ENCODE measurements at regions not wholly inside any gene's neighbourhood (a gene's known extent, or its start where the extent isn't known, plus 50 kb on each side); places are given as distances from the start of the nearest gene placed in this dataset.

- no peak for TF ChIP-seq CTCF (IDR thresholded peaks at IDR 0.05)
- Histone ChIP-seq H3K9me3 (replicated peaks in 1 of 2; ENCODE audit: control insufficient read depth in 1 of 2, insufficient read depth in 1 of 2, low read length in 2 of 2) (peaks cover 15 to 21% of the 10 kb centered on the region in 2 donors), H3K36me3 (replicated peaks in 1 of 2; ENCODE audit: control insufficient read depth in 1 of 2, insufficient read depth in 2 of 2, low read length in 2 of 2) (no peaks in the 10 kb centered on the region), H3K9ac (ENCODE audit: insufficient read depth, low read length, poor library complexity, severe bottlenecking) (no peak overlapping the region), H3K4me3 (replicated peaks in 1 of 3; ENCODE audit: low read depth in 2 of 3, low read length in 3 of 3) (no peak overlapping the region), H3K27me3 (ENCODE audit: control insufficient read depth in 2 of 2, insufficient read depth in 2 of 2, low read length in 2 of 2) (no peaks in the 10 kb centered on the region), H3K27ac (ENCODE audit: low read depth in 1 of 2, low read length in 2 of 2) (no peak overlapping the region), H3K4me1 (ENCODE audit: control insufficient read depth in 1 of 2, insufficient read depth in 2 of 2, low read length in 2 of 2) (no peaks in the 10 kb centered on the region), H3K79me2 (ENCODE audit: insufficient read depth, low read length) (no peaks in the 10 kb centered on the region), H2AFZ (ENCODE audit: insufficient read depth, low read depth, low read length, poor library complexity, severe bottlenecking) (no peak overlapping the region), H3K4me2 (replicated peaks; ENCODE audit: extremely low read depth, low read length, poor library complexity, severe bottlenecking) (no peak overlapping the region), H4K20me1 (ENCODE audit: insufficient read depth, low read length) (no peaks in the 10 kb centered on the region)
- DNase-seq, result no peak
- intact Hi-C loops (cut with micrococcal nuclease), result no loop called here
- Mint-ChIP-seq H3K4me1 (no peaks in the 10 kb centered on the region), H3K27ac (no peak overlapping the region), H3K4me3 (no peak overlapping the region), H3K9me3 (peaks cover 12 to 35% (median 20%) of the 10 kb centered on the region in 7 donors), H3K27me3 (ENCODE audit: low read depth in 3 of 3) (no peaks in the 10 kb centered on the region), H3K36me3 (no peaks in the 10 kb centered on the region)
- 90% methylated on average over 5 of the region's 5 CpGs for WGBS (ENCODE audit: insufficient coverage)
Observed at GRCh38 chr13:74346960-74347359, 212.8 kb upstream of the KLF12 start.

- Mint-ChIP-seq H3K9me3 (peaks cover 0 to 7% (median 4%) of the 10 kb centered on the region in 7 donors), H3K4me1 (no peaks in the 10 kb centered on the region)
- intact Hi-C loops (cut with micrococcal nuclease), result no loop called here
Observed at GRCh38 chr13:74338341-74338740, 204.1 kb upstream of the KLF12 start.

More at GRCh38 chr13:74338341-74338740, 204.1 kb upstream of the KLF12 start:
- WGBS (ENCODE audit: insufficient coverage), result no CpG with 5 or more reads among the region's 1 CpG
- TF ChIP-seq CTCF (IDR thresholded peaks at IDR 0.05), result no peak
- Histone ChIP-seq H3K4me1 (ENCODE audit: control insufficient read depth in 1 of 2, insufficient read depth in 2 of 2, low read length in 2 of 2) (no peaks in the 10 kb centered on the region), H3K36me3 (replicated peaks in 1 of 2; ENCODE audit: control insufficient read depth in 1 of 2, insufficient read depth in 2 of 2, low read length in 2 of 2) (no peaks in the 10 kb centered on the region), H3K4me2 (replicated peaks; ENCODE audit: extremely low read depth, low read length, poor library complexity, severe bottlenecking) (no peak overlapping the region), H3K27me3 (ENCODE audit: control insufficient read depth in 2 of 2, insufficient read depth in 2 of 2, low read length in 2 of 2) (no peaks in the 10 kb centered on the region), H4K20me1 (ENCODE audit: insufficient read depth, low read length) (no peaks in the 10 kb centered on the region), H3K27ac (ENCODE audit: low read depth in 1 of 2, low read length in 2 of 2) (no peak overlapping the region), H3K9ac (ENCODE audit: insufficient read depth, low read length, poor library complexity, severe bottlenecking) (no peak overlapping the region), H3K9me3 (replicated peaks in 1 of 2; ENCODE audit: control insufficient read depth in 1 of 2, insufficient read depth in 1 of 2, low read length in 2 of 2) (no peaks in the 10 kb centered on the region), H2AFZ (ENCODE audit: insufficient read depth, low read depth, low read length, poor library complexity, severe bottlenecking) (no peak overlapping the region), H3K79me2 (ENCODE audit: insufficient read depth, low read length) (no peaks in the 10 kb centered on the region), H3K4me3 (replicated peaks in 1 of 3; ENCODE audit: low read depth in 2 of 3, low read length in 3 of 3) (no peak overlapping the region)
- no peaks in the 10 kb centered on the region for H3K36me3 Mint-ChIP-seq
- DNase-seq, result no peak
- no peak overlapping the region for H3K27ac Mint-ChIP-seq
- peaks cover 0 to 1% (median 0%) of the 10 kb centered on the region in 3 donors for H3K27me3 Mint-ChIP-seq (ENCODE audit: low read depth in 3 of 3)
- no peak overlapping the region for H3K4me3 Mint-ChIP-seq

Measured in CD14-positive monocyte (primary cell).